Fibroblast of lung (primary cell): ENCODE measurements at regions not wholly inside any gene's neighbourhood (a gene's known extent, or its start where the extent isn't known, plus 50 kb on each side); places are given as distances from the start of the nearest gene placed in this dataset.
A peak's percentile ranks its signal among the peaks of the same experiment; 100 is the strongest.

Experiments
- DNase-seq, 2 donors: peaks; one replicate each; pipeline versions ENCODE4 v3.0.0 to v3.0.0-alpha.2; 2010; ENCODE audit warnings: low read depth in 2 of 2
- H2AFZ ChIP-seq: 2 replicates; pipeline ENCODE4 v1.5.1; 2012; ENCODE audit warnings: low read length, control low read depth, inconsistent platforms
- H3K27ac ChIP-seq: 2 replicates; pipeline ENCODE4 v1.5.1; 2011; ENCODE audit warnings: low read length, control low read depth; ENCODE audit not compliant: insufficient read depth
- H3K27me3 ChIP-seq: 2 replicates; pipeline ENCODE4 v1.5.1; 2011; ENCODE audit warnings: mild to moderate bottlenecking, low read length; ENCODE audit not compliant: control insufficient read depth, insufficient read depth
- H3K36me3 ChIP-seq: 2 replicates; pipeline ENCODE4 v1.5.1; 2011; ENCODE audit warnings: low read length; ENCODE audit not compliant: control insufficient read depth, insufficient read depth
- H3K4me1 ChIP-seq: 2 replicates; pipeline ENCODE4 v1.5.1; 2011; ENCODE audit warnings: low read length; ENCODE audit not compliant: control insufficient read depth, insufficient read depth; ENCODE audit errors: extremely low read depth
- H3K4me2 ChIP-seq: 2 replicates; pipeline ENCODE4 v1.5.1; 2011; ENCODE audit warnings: low read length, control low read depth; ENCODE audit not compliant: insufficient read depth; ENCODE audit errors: extremely low read depth
- H3K4me3 ChIP-seq, 4 experiments: fragments of 200-600 bp in 1 of 4; sonication (generic) in 1 of 4; replicated peaks in 1 of 4; 2 replicates each; pipeline ENCODE4 v1.5.1; 2011 to 2016; ENCODE audit warnings: low read length in 4 of 4, low read depth in 3 of 4, mild to moderate bottlenecking in 3 of 4, control low read depth in 2 of 4, inconsistent platforms in 1 of 4, mixed read lengths in 1 of 4; ENCODE audit not compliant: insufficient read depth in 1 of 4; ENCODE audit errors: control extremely low read depth in 1 of 4
- H3K79me2 ChIP-seq: 2 replicates; pipeline ENCODE4 v1.5.1; 2012; ENCODE audit warnings: mild to moderate bottlenecking, low read length, inconsistent platforms; ENCODE audit not compliant: control insufficient read depth, insufficient read depth
- H3K9ac ChIP-seq: 2 replicates; pipeline ENCODE4 v1.5.1; 2011; ENCODE audit warnings: mild to moderate bottlenecking, low read length, control low read depth; ENCODE audit not compliant: insufficient read depth
- H3K9me3 ChIP-seq: 2 replicates; pipeline ENCODE4 v1.5.1; 2012; ENCODE audit warnings: low read depth, low read length; ENCODE audit not compliant: control insufficient read depth, insufficient read depth
- H4K20me1 ChIP-seq: 2 replicates; pipeline ENCODE4 v1.5.1; 2011; ENCODE audit warnings: low read length; ENCODE audit not compliant: control insufficient read depth, insufficient read depth; ENCODE audit errors: extremely low read depth
- EZH2 ChIP-seq: IDR thresholded peaks from 2 replicates; pipeline ENCODE4 v1.5.1; 2012; ENCODE audit warnings: low read length, control low read depth, mild to moderate bottlenecking; ENCODE audit errors: missing control alignments
- TF ChIP-seq, protein P1 (sequence below), 2 donors: IDR thresholded peaks in 1 of 2; conservative IDR thresholded peaks in 1 of 2; 1 replicate in 1 of 2; 2 replicates in 1 of 2; pipeline ENCODE4 v1.5.1; 2011 to 2012; ENCODE audit warnings: low read length in 2 of 2, control low read depth in 1 of 2, inconsistent platforms in 1 of 2, low read depth in 1 of 2, mild to moderate bottlenecking in 1 of 2

DNA sequence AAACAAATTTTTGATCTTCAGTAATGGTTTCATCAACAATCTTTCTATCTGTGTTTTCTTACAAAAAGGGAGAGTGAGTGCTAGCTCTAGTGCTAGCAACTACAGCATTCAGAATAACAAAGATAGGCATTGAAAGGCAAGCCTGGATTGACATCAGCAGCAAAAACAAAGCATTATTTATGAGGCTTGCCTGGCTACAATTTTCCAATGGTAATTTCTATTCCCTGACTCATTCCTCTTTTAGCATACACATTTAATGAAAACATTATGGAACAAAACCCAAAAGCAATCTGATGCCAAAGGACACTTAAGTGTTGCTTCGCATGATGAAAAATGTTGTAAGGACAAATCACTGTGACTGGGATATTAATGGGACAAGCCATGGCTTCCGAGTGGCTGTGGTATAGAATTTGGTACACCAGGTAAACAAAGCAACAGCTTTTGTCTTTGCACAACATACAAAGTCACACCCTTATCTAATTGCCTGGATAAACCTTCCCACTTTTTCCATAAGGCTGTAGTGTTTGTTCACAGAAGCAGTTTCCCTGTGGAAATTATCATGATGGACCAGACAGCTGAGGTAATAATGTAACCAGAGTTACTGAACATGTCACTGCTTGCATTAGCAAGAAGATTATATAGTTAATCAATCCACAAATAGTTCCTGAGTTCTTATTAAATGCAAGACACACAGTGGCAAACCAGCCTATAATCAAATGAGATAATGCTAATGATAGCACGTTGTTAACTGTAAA is 179.8 kb upstream of the EDIL3 start:
- Histone ChIP-seq H3K27ac (no peak overlapping the region), H3K79me2 (no peaks in the 10 kb centered on the region), H2AFZ (no peak overlapping the region), H3K36me3 (no peaks in the 10 kb centered on the region), H3K4me1 (no peaks in the 10 kb centered on the region), H3K9ac (no peak overlapping the region), H3K4me2 (no peak overlapping the region), H3K9me3 (no peaks in the 10 kb centered on the region), H3K4me3 (no peak overlapping the region), H3K27me3 (no peaks in the 10 kb centered on the region), H4K20me1 (no peaks in the 10 kb centered on the region)
- DNase-seq: peak; percentile 57 to 62
- TF ChIP-seq EZH2: no peak

- H3K4me3 ChIP-seq: no peak overlapping the region
- no peak for TF ChIP-seq EZH2
- TF ChIP-seq, protein P1, sequence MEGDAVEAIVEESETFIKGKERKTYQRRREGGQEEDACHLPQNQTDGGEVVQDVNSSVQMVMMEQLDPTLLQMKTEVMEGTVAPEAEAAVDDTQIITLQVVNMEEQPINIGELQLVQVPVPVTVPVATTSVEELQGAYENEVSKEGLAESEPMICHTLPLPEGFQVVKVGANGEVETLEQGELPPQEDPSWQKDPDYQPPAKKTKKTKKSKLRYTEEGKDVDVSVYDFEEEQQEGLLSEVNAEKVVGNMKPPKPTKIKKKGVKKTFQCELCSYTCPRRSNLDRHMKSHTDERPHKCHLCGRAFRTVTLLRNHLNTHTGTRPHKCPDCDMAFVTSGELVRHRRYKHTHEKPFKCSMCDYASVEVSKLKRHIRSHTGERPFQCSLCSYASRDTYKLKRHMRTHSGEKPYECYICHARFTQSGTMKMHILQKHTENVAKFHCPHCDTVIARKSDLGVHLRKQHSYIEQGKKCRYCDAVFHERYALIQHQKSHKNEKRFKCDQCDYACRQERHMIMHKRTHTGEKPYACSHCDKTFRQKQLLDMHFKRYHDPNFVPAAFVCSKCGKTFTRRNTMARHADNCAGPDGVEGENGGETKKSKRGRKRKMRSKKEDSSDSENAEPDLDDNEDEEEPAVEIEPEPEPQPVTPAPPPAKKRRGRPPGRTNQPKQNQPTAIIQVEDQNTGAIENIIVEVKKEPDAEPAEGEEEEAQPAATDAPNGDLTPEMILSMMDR (conservative IDR thresholded peaks at IDR 0.05 in 1 of 2, IDR thresholded peaks at IDR 0.05 in 1 of 2; ENCODE audit: low read depth in 1 of 2, low read length in 2 of 2): no peak
- no peaks in the 10 kb centered on the region for H3K9me3 ChIP-seq
- H3K27me3 ChIP-seq: no peaks in the 10 kb centered on the region
- no peak overlapping the region for H3K4me2 ChIP-seq
- no peaks in the 10 kb centered on the region for H3K4me1 ChIP-seq
- no peak for DNase-seq
- H4K20me1 ChIP-seq: no peaks in the 10 kb centered on the region
- no peak overlapping the region for H3K27ac ChIP-seq
- no peak overlapping the region for H3K9ac ChIP-seq
- H3K79me2 ChIP-seq: no peaks in the 10 kb centered on the region
- no peaks in the 10 kb centered on the region for H3K36me3 ChIP-seq
- H2AFZ ChIP-seq: no peak overlapping the region
Observed at GRCh38 chr5:84550222-84550621, 165.5 kb upstream of the EDIL3 start.

DNA sequence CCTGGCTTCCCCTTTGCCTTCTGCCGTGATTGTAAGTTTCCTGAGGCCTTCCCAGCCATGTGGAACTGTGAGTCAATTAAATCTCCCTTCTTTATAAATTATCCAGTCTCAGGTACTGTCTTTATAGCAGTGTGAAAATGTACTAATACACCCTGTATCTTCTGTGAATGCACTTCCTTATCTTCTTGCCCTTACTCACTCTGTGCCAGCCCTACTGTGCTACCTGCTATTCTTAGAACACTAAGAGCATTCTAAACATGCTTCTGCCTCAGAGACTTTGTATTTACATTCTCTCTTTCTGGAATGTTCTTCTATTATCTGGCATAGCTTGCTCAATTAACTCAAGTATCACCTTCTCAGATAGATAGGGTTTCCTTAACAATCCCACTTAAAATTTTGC is 164.4 kb upstream of the EDIL3 start:
- H3K9ac ChIP-seq: no peak overlapping the region
- TF ChIP-seq, protein P1 (conservative IDR thresholded peaks at IDR 0.05 in 1 of 2, IDR thresholded peaks at IDR 0.05 in 1 of 2; ENCODE audit: low read depth in 1 of 2, low read length in 2 of 2): no peak
- no peak for TF ChIP-seq EZH2
- H3K36me3 ChIP-seq: no peaks in the 10 kb centered on the region
- H3K4me2 ChIP-seq: no peak overlapping the region
- no peak overlapping the region for H3K27ac ChIP-seq
- H3K27me3 ChIP-seq: no peaks in the 10 kb centered on the region
- no peaks in the 10 kb centered on the region for H3K9me3 ChIP-seq
- no peaks in the 10 kb centered on the region for H3K79me2 ChIP-seq
- no peaks in the 10 kb centered on the region for H3K4me1 ChIP-seq
- H4K20me1 ChIP-seq: no peaks in the 10 kb centered on the region
- no peak overlapping the region for H3K4me3 ChIP-seq
- peak in 1 of 2 donors; percentile 6 for DNase-seq
- no peak overlapping the region for H2AFZ ChIP-seq
